Colonic mucosa (tissue), 4 donors: ENCODE measurements at regions not wholly inside any gene's neighbourhood (a gene's known extent, or its start where the extent isn't known, plus 50 kb on each side); places are given as distances from the start of the nearest gene placed in this dataset.

Experiments
- DNase-seq: peaks from one replicate; pipeline ENCODE4 v3.0.0-alpha.2; 2020
- H3K27ac ChIP-seq: fragments of 200-600 bp; one replicate; pipeline ENCODE4 v1.8.0; 2021
- H3K27me3 ChIP-seq: fragments of 200-600 bp; one replicate; pipeline ENCODE4 v1.8.0; 2021
- H3K36me3 ChIP-seq: fragments of 200-600 bp; one replicate; pipeline ENCODE4 v1.8.0; 2021
- H3K4me1 ChIP-seq: fragments of 200-600 bp; one replicate; pipeline ENCODE4 v1.8.0; 2021; ENCODE audit warnings: mild to moderate bottlenecking
- H3K4me3 ChIP-seq: fragments of 200-600 bp; one replicate; pipeline ENCODE4 v1.8.0; 2021
- H3K9ac ChIP-seq, 2 donors: one replicate each; pipeline ENCODE4 v1.7.0; 2013; ENCODE audit warnings: control low read depth in 2 of 2, low read depth in 2 of 2, low read length in 2 of 2
- H3K9me3 ChIP-seq: fragments of 200-600 bp; one replicate; pipeline ENCODE4 v1.8.0; 2021
- CTCF ChIP-seq: fragments of 200-600 bp; IDR thresholded peaks from one replicate; pipeline ENCODE4 v1.8.0; 2022; ENCODE audit warnings: antibody characterized with exemption, mild to moderate bottlenecking
- intact Hi-C: fragments of 100-400 bp; cut with DNase I; formaldehyde crosslinking; loops from one replicate; pipeline ENCODE4 v1.14.1; 2022
- donor health status: healthy.
- donor health status: DM: no; HTN: no; CAD: no.
- donor health status: DM: no; HTN: no; CAD: no.

GRCh38 chr13:28585561-28585960 is 73.4 kb upstream of the POMP start:
- no peaks in the 10 kb centered on the region for H3K36me3 ChIP-seq
- H3K9me3 ChIP-seq: no peaks in the 10 kb centered on the region
- no peak for TF ChIP-seq CTCF
- no peaks in the 10 kb centered on the region for H3K4me1 ChIP-seq
- no peak overlapping the region for H3K27ac ChIP-seq
- no peak overlapping the region for H3K4me3 ChIP-seq
- no peak for DNase-seq
- intact Hi-C loops: no loop called here
- H3K9ac ChIP-seq: no peak overlapping the region
- H3K27me3 ChIP-seq: no peaks in the 10 kb centered on the region

GRCh38 chr13:28584873-28585381 is 74.0 kb upstream of the POMP start:
- Histone ChIP-seq H3K9me3 (no peaks in the 10 kb centered on the region), H3K27ac (no peak overlapping the region), H3K4me1 (no peaks in the 10 kb centered on the region), H3K27me3 (no peaks in the 10 kb centered on the region), H3K4me3 (no peak overlapping the region), H3K36me3 (no peaks in the 10 kb centered on the region), H3K9ac (no peak overlapping the region)
- DNase-seq: no peak
- intact Hi-C loops: no loop called here
- TF ChIP-seq CTCF: no peak

GRCh38 chr13:28583651-28584091 is 75.3 kb upstream of the POMP start:
- Histone ChIP-seq H3K27me3 (no peaks in the 10 kb centered on the region), H3K9me3 (no peaks in the 10 kb centered on the region), H3K27ac (no peak overlapping the region), H3K4me1 (no peaks in the 10 kb centered on the region), H3K9ac (no peak overlapping the region), H3K36me3 (no peaks in the 10 kb centered on the region), H3K4me3 (no peak overlapping the region)
- DNase-seq: no peak
- intact Hi-C loops: no loop called here
- no peak for TF ChIP-seq CTCF

GRCh38 chr13:28582892-28583240 is 76.1 kb upstream of the POMP start:
- H3K36me3 ChIP-seq: no peaks in the 10 kb centered on the region
- H3K9me3 ChIP-seq: no peaks in the 10 kb centered on the region
- no peak overlapping the region for H3K4me3 ChIP-seq
- no peak for DNase-seq
- H3K27me3 ChIP-seq: no peaks in the 10 kb centered on the region
- intact Hi-C loops: no loop called here
- no peak for TF ChIP-seq CTCF
- no peaks in the 10 kb centered on the region for H3K4me1 ChIP-seq
- H3K27ac ChIP-seq: no peak overlapping the region
- no peak overlapping the region for H3K9ac ChIP-seq

GRCh38 chr13:28582225-28582891 is 76.6 kb upstream of the POMP start:
- TF ChIP-seq CTCF: no peak
- no peak for DNase-seq
- Histone ChIP-seq H3K27ac (no peak overlapping the region), H3K27me3 (no peaks in the 10 kb centered on the region), H3K36me3 (no peaks in the 10 kb centered on the region), H3K9ac (no peak overlapping the region), H3K4me1 (no peaks in the 10 kb centered on the region), H3K9me3 (no peaks in the 10 kb centered on the region), H3K4me3 (no peak overlapping the region)
- intact Hi-C loops: no loop called here
